Germinal center (tissue), 1 donor: ENCODE measurements at regions not wholly inside any gene's neighbourhood (a gene's known extent, or its start where the extent isn't known, plus 50 kb on each side); places are given as distances from the start of the nearest gene placed in this dataset.
"Not testable (repeated sequence)": the region's sequence is repeated elsewhere in the genome, so short reads cannot be mapped to it uniquely, and the experiment has no call there.

Source experiments
- DNase-seq: peaks from one replicate; pipeline ENCODE4 v3.0.0; 2012; ENCODE audit warnings: mixed read lengths, low spot score

DNA sequence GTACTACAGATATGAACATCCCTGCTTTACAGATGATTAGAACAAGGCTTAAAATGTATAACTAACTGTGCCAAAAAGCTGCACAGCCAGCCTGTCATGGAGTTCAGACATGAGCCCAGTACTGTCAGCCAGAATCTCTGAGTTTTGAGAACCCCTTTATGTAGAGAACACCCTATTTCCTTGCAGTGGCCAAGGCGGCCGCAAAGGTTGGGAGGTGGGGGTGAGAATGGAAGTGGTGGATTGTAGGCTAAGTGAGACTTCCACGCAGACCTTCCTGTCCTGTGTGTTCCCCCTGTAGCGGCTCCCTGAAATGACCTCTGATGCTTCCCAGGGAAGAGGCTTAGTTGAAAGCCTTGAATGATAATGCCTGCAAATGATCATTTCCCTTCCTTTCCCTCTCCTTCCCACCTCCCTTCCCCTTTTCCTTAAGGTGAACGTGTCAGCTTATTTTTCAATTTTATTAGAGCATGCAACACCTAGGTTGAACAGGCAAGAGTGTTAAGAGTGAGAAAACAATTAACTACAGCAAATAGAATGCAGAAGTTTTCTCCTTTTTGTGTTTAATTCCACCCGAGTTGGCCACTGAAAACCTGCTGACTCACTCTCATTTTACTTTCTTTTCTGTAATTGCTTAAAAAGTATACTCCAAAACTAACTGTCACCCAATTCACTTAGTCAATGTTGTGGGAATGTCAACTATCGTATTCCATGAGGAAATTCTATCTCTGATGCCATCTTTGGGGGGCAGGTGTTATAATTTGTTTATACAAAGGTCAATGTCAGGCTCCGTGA is 167.0 kb upstream of the EDNRB start:
- DNase-seq, result no peak

DNA sequence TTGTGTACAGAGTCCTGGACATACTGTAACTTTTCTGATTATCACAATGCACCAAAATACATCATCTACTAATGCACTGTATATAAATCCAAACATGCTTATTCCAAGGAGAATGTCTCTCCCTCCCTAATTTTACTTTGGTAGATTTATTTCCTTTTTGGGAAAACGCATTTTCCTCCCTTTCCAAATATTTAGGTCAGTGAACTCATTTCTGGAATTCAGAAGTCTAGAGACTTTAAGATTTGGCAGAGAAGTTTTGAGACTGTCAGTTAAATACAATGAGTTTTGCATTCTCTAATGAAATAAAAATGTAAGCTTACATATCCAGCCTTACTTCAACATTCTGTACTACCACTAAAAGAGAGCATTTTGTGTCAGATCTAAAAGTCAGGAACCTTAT is 165.8 kb upstream of the EDNRB start:
- no peak for DNase-seq

DNA sequence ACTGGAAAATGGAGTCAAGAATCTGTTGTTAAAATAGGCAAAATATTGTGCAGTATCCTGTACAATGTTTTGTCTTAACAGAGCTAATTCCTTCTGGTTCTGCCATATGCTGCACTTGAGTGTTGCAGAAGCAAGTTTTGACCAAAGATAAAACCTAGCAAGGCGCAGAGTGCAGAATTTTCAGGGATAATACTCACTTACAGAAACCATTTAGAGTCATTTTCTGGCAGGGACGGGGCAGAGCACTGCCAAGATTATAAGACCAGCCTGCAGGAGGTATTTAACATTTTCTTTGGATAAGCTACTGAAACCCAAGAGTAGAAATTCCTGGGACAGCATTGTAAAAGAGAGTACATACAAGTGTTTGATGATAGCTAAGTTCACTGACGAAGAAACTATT is 159.5 kb upstream of the EDNRB start:
- DNase-seq, result no peak

DNA sequence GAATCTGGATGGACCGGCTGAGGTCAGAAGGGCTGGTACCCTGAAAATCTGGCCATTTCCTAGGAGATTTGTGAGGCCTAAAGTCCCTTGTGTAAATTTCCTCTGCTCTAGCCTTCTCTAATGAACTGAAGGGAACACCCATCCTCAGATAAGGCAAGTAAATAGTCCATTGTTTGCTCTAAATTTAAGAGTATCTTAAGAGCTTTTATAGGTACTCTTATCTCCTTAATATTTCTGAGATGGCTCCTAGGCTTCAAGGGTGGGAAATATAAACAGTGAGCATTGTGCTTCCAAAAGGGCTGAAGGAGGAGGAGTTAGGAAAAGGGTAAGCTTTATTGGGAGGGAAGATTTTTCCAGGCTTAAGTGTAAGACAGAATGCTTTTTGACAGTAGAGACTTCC is 148.7 kb upstream of the EDNRB start:
- DNase-seq, result no peak

DNA sequence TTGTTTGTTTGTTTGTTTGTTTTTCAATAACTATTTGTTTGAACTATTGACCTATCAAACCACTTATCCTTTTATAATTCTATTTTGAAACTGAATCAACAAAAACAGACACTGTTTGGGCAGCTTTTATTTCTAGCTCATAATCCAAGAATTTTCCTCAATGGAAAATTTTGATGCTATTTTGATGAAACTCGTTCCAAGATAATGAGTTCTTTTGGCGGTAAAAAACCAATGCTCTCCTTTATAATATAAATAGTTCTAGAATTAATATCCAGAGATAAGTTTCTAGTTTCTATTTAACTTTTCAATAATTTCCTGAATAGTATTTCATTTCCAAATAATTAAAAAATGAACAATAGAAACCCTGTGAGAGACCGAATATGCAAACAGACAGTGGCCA is 146.5 kb upstream of the EDNRB start:
- no peak for DNase-seq

DNA sequence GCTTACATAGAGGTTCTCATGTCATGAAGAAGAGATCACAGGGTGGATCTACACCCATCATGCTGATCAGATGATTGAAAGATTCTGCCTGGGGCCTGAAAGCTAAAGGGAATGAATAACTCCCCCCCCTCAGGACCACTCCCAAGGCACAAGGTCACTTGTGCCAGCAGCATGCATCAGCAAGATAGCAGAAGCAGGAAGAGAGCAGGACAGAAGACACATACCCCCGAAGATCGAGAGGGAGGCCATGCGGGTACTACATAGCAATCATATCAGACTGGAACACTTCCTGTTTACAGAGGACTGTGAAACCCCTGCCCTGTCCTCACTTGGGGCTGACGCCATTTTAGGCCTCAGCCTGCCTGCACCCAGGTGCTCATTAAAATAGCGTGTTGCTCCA is 143.2 kb upstream of the EDNRB start:
- DNase-seq, result no peak

DNA sequence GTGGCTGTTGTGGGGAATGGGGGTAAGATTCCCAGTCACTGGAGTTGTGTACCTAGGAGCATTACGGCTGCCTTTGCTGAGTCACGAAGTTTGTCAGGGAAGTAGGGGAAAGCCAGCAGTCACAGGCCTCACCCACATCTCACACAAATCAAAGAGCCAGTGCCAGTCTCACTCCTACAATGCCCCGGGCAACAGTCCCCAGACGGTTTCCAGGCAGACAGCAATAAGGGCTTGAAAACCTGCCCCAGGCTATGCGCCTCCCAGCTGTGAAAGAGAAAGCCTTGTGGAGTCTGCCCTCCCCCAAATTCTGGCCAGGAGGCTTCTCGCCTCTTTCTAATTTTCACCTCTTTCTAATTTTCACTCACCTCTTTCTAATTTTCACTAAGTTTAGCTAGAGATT is 142.3 kb upstream of the EDNRB start:
- DNase-seq, result no peak

DNA sequence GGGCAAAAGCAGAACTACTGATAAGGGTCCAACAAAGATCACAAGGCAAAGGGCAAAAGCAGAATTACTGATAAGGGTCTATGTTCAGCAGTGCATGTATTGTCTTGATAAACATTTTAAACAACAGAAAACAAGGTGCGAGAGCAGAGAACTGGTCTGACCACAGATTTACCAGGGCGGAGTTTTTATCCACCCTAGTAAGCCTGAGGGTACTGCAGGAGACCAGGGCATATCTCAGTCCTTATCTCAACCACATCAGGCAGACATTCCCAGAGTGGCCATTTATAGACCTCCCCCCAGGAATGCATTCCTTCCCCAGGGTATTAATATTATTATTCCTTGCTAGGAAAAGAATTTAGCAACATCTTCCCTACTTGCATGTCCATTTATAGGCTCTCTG is 138.2 kb upstream of the EDNRB start:
- DNase-seq, result not testable (repeated sequence)

DNA sequence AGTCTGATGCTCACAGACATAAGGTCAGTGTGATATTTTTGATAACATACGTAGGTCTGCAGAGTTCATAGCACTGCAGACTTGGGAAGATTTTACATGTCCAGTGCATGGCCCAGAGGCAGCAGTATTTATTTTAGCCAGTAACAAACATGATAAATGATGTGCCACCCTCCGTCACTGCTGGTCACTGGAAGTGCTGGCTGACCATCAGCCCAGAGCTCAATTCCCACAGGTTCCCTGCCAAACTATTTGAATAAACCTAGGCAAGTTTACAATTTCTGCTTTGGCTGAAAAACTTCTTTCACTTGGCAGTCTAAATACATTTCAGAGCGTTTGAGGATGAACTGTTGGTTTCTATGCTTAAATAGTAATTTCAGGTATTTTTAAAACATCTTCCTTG is 135.5 kb upstream of the EDNRB start:
- DNase-seq, result no peak

DNA sequence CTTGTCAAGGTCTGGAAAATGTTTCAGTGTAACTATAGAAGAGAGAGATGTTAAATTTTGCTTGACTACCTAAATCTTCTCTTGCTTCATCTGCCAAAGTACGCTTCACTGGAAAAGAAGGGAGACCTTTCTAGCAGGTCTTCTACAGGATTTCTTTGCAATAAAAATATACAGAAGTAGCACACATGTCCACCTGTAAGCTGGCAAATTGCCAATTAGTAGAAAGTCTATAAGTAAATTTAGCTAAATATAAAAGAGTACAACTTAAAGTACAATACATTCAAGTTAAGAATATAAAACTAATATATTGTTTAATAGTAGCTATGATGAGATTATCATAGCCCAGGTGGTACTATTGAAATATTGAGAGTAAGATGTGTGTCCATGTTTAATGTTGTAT is 128.5 kb upstream of the EDNRB start:
- no peak for DNase-seq

DNA sequence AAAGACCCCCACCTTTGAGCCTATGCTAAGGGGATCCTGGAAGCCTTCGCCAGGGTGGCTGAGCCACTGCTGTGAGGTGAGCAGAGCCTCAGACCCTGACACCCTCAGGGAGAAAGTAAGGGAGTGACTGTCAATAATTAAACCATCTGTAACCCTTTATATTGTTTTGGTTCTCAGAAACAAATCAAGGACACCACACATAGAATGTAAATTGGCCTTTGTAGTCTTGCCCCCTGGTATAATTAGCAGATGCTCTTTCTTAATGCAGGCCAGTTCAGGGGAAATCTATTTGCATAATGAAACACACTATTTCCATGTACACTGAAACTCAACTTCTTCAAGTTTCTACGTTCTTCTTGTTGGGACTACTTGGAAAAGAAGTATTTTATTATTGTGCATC is 127.7 kb upstream of the EDNRB start:
- no peak for DNase-seq

DNA sequence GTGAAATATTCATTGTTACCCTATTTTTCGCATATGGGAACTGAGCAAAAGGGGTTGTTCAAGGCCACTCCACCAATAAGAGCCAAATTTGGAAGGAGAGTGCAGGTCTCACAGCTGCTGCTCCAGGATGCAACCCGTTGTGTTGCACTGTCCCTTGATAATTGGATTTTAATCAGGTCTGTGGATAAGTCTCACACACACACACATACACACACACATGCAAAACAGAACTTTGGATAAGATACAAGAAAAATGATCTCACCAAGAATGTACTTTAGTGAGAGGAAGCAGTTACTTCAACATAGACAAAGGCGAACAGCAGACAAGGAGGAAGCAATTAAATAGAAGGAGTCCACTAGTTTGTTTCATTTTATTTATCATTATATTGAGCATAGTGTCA is 127.3 kb upstream of the EDNRB start:
- DNase-seq, result no peak

DNA sequence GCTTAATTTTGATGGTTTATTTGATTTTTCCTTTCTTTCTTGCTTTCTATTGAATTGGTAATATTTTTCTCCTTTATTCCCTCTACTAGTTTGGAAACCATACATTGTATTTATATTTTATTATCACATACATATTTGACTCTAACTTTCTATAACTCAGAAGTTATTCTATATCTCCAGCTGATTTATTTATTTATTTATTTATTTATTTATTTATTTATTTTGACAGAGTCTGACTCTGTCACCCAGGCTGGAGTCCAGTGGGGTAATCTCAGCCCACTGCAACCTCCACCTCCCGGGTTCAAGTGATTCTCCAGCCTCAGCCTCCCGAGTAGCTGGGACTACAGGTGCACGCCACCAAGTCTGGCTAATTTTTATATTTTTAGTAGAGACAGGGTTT is 122.7 kb upstream of the EDNRB start:
- not testable (repeated sequence) for DNase-seq

DNA sequence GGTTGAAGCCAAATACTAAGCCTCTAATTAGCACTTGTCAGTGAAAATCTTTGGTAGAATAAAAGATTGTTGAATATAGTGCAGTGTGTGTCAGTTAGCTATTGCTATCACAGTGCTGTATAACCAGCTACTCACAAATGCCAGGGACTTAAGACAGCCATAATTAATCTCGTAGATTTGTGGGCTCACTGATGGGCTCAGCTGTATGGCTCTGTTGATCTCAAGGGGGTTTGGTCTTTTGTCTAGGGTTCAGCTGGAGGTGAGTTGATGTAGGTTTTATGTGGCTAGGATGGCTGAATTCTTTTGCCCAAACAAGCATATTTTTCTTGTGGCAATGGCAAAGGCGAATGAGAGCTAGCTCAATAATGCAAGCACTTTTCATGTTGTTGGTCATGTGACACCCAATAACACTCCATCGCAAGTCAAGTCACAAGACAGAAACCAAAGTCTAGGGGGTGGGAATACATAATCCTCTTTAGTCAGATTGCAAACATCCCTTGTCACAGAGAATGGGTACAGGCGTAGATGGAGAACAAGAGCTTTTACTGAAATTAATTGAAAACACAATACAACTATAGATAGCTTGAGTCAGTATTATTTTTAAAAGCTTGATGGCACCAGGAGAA is 121.7 kb upstream of the EDNRB start:
- DNase-seq, result no peak

DNA sequence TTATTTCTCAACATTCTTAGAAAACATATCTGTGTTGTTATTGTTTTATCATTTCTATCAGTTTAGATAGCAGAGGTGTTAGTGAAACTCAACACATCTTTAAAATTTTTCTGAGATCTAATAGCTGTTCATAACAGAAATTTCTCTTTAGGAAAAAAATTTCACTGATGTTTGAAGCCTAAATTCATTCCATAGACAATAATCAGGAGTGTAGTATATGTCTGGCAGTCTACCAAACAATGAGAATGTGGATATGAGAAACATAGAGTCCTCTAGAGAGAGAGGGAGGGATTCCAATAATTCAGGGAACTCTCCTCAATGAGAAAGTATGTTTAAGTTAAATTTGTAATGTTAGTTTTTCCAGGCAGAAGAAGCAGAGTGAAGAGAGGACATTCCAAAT is 118.2 kb upstream of the EDNRB start:
- no peak for DNase-seq

DNA sequence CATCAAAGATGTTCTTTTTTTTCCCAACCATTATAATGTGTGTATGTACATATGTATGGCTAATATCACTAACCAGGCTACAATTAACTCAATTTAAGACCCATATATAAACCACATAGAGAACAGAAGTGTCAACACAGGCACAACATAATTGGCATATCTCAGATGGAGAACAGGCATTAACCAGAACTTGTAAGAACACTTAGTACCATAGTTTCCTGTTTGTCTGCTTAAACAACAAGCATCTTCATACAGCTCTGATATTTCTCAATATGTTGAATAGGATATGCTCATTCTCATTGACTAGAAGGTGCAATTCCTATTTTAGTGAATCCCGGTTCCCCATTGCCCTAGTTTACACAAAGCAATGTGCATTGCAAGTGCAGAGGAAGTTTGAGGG is 116.9 kb upstream of the EDNRB start:
- DNase-seq, result no peak

DNA sequence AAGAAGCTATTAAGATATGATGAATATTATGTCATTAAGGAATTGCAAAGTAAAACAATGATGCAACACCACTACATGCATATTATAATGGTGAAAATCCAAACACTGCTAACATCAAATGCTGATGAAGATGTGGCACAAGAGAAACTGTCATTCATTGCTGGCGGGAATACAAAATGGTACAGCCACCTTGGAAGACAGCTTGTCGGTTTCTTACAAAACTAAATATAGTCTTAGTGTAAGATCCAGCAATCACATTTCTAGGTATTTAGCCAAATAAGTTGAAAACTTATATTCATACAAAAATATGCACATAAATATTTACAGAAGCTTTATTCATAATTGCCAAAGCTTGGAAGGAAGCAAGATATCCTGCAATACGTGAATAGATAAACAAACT is 114.9 kb upstream of the EDNRB start:
- no peak for DNase-seq

DNA sequence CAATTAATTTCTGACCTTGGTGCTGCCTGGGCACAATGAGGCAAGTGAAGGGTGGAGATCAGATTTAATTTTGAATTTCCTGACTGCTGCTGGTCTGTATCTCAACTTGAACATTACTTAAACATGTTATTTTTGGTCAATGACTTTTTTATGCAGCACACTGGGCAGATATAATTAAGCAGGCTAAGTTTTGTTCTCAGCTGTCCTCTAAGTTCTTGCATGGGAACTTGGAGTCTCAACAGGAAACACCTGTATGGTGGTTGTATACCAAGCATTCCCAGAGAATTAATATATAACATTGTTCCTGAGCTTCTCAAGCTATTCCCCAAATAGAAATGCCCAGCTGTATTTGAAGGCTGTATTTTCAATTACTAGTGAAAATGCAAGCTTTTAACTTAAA is 113.5 kb upstream of the EDNRB start:
- no peak for DNase-seq

DNA sequence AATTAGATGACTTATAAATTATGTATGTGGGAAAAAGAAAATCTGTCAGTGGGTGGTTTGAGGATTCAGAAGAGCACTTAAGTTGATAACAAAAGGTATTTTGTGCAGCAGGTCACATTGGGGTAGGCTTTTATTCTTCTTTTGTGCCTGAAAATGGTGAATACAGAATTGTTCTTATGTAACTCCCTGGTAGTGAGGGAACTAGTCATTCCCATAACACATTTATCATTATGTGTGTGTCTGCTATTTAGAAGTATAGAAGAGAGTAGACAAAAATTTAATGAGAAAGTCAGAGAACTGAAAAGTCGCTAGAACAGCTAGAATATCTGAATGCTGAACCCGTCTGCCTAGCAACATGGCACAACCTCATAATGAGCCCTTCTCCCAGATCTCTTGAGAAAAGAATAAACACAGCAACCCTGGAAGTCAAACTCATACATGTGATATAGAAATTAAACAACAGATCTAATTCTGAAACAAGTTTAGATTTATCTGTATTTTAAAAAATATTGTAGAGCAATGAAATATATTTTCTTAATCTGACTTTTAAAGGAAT is 111.8 kb upstream of the EDNRB start:
- no peak for DNase-seq

DNA sequence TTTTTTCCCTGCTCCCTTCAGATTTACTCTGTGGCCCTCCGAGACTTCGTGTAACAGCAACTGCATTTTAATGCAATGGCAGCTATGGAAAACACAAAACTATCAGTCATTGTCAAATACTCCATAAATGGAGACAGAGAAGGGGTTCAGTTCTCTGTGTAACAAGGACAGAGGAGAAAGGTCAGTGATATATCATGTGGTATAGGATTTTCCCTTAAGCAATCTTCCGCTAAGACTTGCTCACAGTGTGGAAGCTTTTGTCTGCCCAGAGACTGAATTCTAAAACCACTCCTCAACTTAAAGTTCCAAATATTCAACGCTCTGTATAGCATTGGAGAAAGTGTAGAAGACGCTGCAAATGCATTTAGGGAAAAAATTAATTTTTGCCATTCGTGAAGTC is 111.3 kb upstream of the EDNRB start:
- no peak for DNase-seq

DNA sequence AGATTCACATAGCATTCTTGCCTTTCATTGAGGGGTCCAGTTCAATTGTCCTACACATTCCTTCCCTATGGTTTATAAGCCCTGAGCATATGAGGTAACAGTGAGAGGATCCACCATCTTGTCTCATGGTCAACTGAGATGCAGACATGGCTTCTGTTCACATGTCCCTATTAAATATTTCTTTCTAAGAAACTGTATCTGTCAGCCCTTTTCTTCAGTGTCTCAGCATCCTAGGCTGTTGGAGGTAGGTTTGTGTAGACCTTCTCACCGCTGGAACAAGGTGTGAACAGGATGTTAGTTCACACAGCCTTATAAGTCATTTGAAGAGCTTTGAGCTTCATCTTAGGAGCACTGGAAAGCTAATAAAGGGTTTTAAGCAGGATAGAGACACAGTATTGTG is 110.3 kb upstream of the EDNRB start:
- no peak for DNase-seq

DNA sequence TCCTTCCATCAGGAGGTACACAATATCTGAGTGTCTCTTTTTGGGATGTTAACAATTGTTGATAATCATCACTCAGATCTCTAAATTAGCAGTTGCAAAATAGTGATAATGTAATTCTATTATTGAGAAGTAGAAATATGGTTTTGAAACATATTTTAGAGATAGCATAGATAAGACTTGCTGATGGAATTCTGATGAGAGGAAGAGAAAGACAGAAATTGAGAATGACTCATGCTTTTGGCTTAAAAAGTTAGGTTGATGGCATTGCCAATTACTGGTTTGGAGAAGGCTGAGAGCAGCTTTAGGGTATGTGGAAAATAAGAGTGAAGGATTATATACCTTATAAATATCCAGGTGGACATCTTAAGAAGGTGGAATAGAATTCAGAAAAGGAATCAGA is 106.4 kb upstream of the EDNRB start:
- DNase-seq, result no peak

DNA sequence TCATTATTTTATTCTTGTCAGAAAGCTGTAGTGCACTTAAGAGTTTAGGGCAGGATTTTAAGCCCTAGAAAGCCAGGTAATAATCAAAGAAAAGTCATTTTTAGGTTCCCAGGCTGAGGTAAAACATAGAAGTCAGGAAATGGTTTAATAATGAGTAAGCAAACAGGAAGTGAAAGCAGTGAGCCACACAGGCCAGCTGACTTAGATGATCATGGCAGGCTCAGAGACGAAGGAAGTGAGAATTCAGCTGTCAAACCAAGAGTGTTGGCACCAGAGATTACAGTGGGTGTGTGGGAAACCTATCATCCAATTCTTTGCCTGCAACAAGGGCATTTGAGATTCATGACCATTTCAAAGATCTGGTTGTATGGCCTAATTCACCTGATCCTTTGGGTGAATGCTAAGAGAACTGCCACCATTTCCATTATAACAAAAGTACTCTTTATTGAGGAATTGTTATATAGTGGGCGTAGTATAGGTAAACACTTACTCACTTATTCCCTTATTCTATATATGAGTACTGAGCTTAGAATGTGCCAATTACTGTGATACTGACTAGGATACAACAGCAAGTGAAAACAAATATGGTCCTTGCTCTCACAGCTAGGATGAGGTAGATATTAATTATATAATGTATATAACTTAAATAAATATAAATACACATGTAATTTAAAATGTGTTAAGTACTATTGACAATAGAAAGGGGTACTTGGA is 103.7 kb upstream of the EDNRB start:
- peak; percentile 30 for DNase-seq
